GM19463 (cell line): ENCODE measurements at regions not wholly inside any gene's neighbourhood (a gene's known extent, or its start where the extent isn't known, plus 50 kb on each side); places are given as distances from the start of the nearest gene placed in this dataset.

Source experiments
- ATAC-seq: cut with Tn5 transposase; IDR thresholded peaks from one replicate; pipeline ENCODE4 v1.9.1; 2021; ENCODE audit warnings: mild to moderate bottlenecking, moderate library complexity; ENCODE audit not compliant: unreplicated experiment

DNA sequence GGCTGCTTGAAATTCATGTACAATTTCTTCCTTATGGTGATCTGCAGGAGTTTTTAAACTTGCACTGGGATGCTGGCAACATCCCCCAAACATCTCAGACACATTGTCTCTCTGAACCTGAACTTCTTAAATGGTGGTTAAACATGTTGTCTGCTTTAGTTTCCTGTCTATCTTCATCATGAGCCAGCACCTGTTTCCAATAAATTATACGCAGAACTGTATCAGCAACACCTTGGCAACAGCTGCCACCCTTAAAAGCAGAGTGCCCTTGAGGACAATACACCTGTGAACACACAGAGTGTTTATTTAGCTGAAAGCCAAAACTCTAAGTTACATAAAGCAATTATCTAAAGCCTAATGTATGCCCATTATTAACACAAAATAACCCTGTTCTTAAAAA, 242.9 kb downstream of the WNT5A start:
- ATAC-seq: no peak

DNA sequence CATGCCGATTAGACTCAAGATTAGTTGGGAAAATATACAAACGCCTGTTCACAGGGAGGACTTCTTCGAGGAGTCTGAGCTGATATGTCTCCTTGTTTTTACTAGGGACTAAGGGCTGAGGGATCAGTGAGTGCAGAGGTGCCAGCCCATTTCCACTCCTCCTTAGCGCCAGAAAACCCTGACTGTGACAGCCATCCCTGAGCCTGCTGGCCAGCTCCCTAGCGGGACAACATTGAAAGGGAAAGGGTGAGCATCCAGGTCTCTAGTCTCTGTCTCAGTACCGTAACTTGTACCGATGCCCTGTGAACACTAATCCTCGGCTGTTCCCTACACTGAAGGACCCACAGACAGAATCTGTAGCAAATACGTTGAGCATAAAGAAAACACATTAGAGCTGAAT, 243.4 kb downstream of the WNT5A start:
- ATAC-seq: no peak

DNA sequence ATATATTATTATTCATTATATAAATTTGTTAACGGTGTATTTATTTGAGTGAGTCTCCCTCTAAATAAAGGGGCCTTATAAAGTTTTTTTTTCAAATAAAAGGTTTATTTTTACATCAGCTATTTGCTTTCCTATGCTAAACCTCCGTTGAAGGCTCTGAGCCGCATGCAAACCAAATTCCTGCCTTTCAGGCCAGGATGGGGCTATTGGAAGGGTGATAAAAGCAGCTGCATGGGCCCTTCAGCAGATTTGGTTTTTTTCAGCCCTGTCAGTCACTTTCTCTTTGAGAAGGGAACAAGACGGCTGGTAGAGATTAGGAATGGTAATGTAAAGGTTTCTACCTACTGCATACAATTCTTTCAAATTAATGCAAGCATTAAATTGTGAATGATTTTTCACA, 244.2 kb downstream of the WNT5A start:
- no peak for ATAC-seq

DNA sequence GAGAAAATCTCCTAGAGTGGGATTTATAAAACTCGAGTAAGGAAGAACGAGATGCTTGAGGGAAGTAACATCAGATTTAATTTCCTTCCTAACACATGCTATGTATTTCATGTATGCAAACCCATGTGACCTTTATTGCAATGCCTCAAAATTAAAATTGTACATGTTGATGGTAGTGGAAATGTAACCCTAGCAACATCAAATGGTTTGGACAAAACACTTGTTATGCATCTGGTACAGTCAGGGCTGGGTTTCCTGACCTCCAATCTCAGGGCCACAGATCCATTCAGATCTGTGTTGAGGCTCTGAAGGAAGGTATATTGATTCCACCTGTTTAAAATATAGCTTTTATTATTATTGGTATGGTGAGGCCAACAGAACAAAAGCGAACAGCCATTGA, 246.0 kb downstream of the WNT5A start:
- ATAC-seq: no peak

GRCh38 chr3:55235416-55235815, 251.7 kb downstream of the WNT5A start:
- no peak for ATAC-seq

GRCh38 chr3:55226696-55227095, 260.4 kb downstream of the WNT5A start:
- ATAC-seq: no peak

- no peak for ATAC-seq
Measured at GRCh38 chr3:55218577-55218976, 268.5 kb downstream of the WNT5A start.

DNA sequence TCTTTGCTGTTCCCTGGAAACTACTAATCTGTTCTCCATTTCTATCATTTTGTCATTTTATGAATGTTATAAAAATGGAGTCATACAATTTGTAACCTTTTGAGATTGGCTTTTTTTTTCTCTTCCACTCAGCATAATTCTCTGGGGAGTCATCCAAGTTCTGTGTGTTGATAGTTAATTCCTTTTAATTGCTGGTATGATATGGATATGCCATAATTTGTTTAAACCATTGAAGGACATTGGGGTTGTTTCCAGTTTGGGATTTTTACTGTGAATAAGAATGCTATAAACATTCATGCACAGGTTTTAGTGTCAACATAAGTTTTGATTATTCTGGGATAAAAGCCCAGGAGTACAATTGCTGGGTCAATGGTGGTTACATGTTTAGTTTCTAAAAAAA, 279.4 kb downstream of the WNT5A start:
- no peak for ATAC-seq

GRCh38 chr3:55205990-55206389, 278.1 kb upstream of the LRTM1 start:
- no peak for ATAC-seq

DNA sequence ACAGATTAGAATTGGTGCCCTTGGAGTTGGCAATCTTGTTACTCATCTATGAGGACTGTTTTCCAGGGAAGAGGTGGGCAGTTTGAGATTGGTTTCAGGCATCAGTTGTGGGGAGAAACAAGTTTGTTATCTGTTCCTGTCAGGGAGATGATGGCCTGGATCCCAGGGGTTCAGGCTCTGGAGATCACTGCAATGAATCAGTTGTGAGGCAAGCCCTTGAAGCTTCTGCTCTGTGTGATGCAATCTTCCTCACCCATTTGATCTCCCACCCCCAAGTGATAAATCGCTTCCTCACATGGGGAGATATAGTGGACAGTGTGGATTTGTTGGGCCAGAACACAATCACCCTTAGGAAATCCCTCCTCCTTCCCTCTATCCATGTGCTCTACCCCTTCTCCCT, 276.6 kb upstream of the LRTM1 start:
- ATAC-seq: no peak

DNA sequence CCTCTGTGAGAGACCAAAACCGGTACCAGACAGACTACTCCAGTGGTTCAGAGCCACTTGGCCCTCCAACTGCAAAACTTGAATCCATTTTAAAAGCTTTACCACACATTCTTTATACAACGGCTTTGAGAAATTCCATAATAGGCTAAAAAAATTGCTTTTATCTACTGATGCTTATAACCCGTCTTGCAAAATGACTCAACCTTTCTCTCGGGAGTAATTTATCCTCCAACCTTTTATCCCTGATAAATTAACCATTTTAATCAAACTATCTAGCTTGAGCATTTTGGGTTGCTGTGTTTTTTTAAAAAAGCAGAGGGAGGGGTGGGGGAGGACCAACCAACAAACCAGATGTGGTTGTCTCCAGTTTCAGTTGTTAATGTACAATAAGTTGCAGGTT, 275.7 kb upstream of the LRTM1 start:
- ATAC-seq: no peak

DNA sequence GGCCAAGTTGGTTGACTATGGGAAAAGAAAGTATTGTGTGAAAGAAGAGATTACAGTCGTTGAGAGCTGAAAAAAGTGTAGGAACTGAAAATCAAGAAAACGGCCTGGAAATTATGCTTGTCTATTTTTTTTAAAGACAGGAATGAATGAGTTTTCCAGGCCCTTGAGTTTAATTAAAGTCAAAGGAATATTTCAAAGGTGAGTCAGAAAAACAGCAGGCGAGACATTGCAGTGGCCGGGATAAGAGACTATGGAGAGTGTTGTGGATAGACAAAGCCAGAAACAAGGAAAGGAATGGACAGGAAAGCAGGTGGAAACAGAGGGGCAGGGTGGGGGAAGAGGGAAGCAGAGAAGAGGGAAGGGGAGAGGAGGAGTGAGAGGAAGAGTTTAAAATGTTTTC, 275.1 kb upstream of the LRTM1 start:
- no peak for ATAC-seq

GRCh38 chr3:55202326-55202725, 274.5 kb upstream of the LRTM1 start:
- no peak for ATAC-seq

- no peak for ATAC-seq
Measured at GRCh38 chr3:55201779-55202178, 273.9 kb upstream of the LRTM1 start.

GRCh38 chr3:55200906-55201305, 273.0 kb upstream of the LRTM1 start:
- no peak for ATAC-seq

DNA sequence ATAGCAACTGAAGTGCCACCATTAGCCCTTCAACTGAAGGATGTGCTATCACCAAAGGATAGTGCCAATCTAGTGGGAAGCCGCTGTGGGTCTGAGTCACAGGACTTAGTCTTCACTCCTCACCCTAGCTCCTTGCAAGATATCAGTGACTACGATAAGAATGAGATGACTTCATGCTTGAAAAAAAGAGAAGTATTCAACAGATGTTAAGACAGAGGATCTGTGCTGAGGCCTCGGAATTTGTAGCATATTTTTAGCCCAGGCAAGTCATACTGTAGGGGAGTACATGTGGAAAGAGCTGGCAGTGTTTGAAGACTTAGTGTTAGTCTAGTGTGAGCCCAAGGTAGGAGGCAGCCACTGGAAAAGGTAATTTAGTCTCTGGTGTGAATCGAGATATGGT, 270.7 kb upstream of the LRTM1 start:
- no peak for ATAC-seq

DNA sequence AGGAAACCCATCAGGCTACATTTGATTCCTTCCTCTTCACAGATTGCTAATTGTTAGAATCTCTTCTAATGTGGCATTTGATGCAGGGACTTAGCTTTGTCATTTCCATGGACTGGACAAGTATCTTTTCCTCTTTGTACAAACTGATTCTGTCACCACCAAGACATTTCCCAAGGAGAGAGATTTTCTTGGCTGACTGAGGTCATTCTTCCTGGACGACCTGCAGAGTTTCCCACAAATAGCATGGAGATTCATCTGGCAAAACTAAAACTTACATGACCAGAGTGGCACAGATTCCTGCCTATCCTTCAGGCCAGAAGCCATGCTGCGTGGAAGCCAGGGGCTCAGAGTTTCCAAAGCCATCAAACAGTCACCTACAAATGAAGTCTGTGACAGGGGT, 269.2 kb upstream of the LRTM1 start:
- ATAC-seq: no peak

- ATAC-seq: no peak
Measured at GRCh38 chr3:55196495-55196894, 268.6 kb upstream of the LRTM1 start.

DNA sequence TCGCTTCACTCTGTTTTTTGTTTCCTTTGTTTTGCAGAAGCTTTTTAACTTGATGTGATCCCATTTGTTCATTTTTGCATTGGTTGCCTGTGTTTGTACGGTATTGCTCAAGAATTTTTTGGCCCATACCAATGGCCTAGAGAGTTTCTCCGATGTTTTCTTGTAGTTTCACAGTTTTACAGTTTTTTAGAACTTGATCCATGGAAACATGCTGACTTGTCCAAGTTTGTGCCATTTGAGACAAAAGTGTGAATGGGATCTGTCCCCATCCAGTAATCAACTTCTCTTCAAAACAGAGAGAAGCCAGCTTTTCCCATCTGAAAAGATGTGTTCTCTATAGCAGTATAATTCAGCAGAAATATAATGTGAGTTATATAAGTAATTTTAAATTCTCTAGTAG, 266.5 kb upstream of the LRTM1 start:
- ATAC-seq: no peak

DNA sequence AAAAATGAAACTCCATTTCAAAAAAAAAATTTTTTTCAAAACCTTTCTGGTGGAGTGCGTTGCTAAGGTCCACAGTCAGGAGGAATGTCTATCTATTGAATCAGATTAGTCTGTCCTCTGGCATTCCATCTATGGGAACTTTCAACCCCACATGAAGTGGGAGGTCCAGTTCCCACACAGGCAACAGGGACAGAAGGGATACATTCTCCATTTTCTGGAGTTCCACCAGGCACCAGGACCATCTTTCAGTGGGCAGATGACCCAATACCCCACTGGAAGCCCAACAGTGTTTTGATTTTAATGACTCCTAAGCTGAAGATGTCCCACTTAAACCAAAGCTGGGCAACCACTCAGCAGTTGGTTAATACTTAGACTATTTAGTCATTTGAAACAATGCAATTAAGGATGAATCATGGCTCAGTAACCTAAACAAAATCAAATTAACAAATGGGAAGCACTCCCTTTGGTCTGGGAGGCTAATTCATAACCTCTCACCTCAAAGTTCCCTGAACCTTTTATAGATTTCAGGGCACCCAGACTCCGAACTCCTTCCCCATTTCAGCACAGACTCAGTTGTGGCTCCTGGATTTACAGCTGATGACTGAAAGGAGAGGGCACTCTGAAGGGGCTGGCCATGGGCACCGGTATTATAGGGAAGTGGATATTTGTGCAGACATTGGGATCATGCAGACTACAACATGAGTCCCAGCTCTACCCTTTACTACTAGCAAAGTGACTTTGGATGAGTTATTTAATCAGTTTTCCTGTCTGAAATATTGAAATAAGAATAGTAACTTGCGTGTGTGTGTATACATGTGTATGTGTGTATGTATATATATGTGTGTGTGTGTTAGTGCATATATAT, 264.3 kb upstream of the LRTM1 start:
- ATAC-seq: no peak

DNA sequence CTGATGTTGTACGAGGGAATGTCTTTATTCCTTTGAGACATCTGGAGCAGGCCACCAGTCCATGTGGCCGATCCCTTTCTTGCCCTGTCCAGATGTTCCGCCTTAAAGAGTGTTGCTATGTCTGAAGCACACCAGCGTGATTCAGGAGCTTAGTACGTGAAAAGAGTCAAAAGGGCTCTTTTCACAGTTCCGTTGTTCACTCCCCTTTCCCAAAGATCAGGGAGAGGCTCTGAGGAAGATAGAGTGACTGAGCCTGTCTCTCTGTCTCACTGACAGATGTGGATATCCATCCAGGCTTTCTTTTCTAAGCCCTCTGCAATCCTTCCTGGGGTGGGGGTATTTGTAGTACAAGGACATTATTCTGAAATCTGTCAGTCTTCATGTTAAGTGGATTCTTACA, 262.5 kb upstream of the LRTM1 start:
- ATAC-seq: no peak

DNA sequence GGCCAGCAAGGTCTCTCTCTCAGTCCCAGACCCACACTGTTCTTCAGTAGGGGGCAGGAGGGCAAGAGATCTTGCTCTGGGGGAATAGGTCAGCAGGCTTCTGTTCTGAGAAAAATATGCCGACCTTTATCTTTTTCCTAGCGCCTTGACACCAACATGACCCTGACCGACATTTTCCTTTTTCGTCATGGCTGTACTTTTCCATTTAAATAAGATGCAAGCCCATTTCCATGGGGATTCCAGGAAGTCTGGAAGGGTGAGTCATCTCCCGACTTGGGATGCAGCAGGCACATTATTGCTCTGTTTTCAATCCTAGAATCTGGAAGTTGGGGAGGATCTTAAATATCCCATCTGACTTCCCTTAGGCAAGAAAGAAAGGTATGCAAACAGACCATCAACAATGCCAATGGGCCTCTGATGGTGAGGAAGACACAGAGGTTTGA, 261.5 kb upstream of the LRTM1 start:
- no peak for ATAC-seq

DNA sequence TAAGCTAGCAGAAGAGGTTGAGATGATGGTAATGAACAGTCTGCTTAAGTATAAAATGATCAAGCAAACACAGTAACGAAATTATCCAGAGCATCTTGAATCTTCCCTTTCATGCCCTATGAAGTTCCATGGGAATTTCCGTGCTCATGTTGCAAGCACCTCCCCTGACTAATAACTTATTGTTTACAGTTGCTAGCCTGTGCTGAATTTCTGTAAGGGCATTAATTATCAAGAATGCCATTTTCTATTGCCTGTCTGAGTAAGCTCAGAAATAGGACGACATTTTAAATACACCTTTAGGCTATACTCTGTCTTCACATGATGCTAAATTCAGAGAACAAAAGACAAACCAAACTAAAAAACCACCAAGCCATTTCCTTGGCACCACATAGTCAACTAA, 257.5 kb upstream of the LRTM1 start:
- ATAC-seq: no peak
